ENCODE measurements at regions not wholly inside any gene's neighbourhood (a gene's known extent, or its start where the extent isn't known, plus 50 kb on each side); places are given as distances from the start of the nearest gene placed in this dataset.

DNA sequence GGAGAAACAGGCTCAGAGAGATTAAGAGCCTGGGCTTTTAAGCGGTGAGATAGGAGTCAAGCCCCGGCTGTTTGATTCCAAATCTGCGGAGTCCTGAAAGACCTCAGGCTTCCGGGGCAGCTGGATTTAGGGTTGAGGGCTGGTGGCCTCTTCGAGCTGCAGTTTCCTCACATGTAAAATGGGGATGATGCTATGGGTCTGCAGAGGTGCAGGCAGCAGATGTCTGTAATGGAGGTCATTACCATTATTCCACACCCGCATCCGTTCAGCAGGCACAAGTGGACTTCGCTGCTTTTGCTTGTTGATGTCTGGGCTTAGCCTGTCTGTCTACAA lies 175.6 kb upstream of the HS6ST1 start:
- no peaks in the 10 kb centered on the region for H3K27me3 ChIP-seq (replicated peaks; ENCODE audit: insufficient read depth, low read length)
- no peak overlapping the region for H3K4me3 ChIP-seq (ENCODE audit: low read length)
- no peak overlapping the region for H3K4me2 ChIP-seq (ENCODE audit: low read depth, low read length)
- H3K27ac ChIP-seq (ENCODE audit: low read length), result no peak overlapping the region
- no peak overlapping the region for H3K9ac ChIP-seq (ENCODE audit: low read length)
- no peaks in the 10 kb centered on the region for H3K4me1 ChIP-seq (ENCODE audit: low read length)
- no peak for DNase-seq
- no peaks in the 10 kb centered on the region for H4K20me1 ChIP-seq (ENCODE audit: insufficient read depth, low read length)
- no peaks in the 10 kb centered on the region for H3K79me2 ChIP-seq (ENCODE audit: low read length)
- no peaks in the 10 kb centered on the region for H3K36me3 ChIP-seq (replicated peaks; ENCODE audit: insufficient read depth, low read length)
- H3F3A ChIP-seq (ENCODE audit: insufficient read depth, low read length), result no peaks in the 10 kb centered on the region
- TF ChIP-seq, protein P1, sequence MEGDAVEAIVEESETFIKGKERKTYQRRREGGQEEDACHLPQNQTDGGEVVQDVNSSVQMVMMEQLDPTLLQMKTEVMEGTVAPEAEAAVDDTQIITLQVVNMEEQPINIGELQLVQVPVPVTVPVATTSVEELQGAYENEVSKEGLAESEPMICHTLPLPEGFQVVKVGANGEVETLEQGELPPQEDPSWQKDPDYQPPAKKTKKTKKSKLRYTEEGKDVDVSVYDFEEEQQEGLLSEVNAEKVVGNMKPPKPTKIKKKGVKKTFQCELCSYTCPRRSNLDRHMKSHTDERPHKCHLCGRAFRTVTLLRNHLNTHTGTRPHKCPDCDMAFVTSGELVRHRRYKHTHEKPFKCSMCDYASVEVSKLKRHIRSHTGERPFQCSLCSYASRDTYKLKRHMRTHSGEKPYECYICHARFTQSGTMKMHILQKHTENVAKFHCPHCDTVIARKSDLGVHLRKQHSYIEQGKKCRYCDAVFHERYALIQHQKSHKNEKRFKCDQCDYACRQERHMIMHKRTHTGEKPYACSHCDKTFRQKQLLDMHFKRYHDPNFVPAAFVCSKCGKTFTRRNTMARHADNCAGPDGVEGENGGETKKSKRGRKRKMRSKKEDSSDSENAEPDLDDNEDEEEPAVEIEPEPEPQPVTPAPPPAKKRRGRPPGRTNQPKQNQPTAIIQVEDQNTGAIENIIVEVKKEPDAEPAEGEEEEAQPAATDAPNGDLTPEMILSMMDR (IDR thresholded peaks at IDR 0.05; ENCODE audit: low read length), result no peak
- TF ChIP-seq EZH2 (optimal IDR thresholded peaks at IDR 0.05; ENCODE audit: low read depth, low read length) (no peak), EZH2phosphoT487 (IDR thresholded peaks at IDR 0.05; ENCODE audit: low read length) (no peak)
- no peaks in the 10 kb centered on the region for H3K9me2 ChIP-seq (replicated peaks; ENCODE audit: insufficient read depth, low read length)
- no peak overlapping the region for H2AFZ ChIP-seq (ENCODE audit: low read length)
- no peaks in the 10 kb centered on the region for H3K9me3 ChIP-seq (replicated peaks; ENCODE audit: insufficient read depth, low read length)

DNA sequence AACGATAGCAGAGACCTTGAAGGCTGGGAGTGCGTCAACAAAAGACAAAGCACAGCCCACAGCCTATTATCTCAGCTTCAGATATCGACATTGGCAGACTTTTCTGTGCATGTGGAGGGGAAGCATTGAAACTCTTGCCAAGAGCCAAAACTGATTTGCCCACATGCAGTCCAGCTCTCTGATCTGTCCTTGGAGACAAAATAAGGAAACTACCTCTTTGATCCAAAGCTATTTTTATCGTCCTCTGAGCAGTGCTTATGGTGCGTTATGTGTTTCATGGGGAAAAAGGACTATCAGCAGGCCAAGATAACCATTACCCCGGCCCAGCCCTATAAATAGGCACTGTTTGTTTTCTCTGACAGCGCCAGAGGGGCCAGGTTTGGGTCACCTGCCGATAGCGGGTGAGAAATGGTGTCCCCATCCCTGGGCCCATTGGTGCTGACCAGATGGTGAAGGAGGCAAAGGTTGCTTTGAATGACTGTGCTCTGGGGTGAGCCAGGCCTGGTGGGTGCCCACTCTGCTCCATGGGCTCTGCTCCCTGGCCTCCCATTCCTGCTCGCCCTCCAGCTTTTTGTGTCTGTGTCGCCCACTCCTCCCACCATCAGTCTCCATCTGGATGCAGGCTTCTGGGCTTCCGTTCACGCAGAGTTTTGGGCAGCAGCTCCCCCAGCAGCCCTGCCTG lies 176.1 kb upstream of the HS6ST1 start:
- no peaks in the 10 kb centered on the region for H3K36me3 ChIP-seq (replicated peaks; ENCODE audit: insufficient read depth, low read length)
- H3K27ac ChIP-seq (ENCODE audit: low read length), result no peak overlapping the region
- TF ChIP-seq EZH2 (optimal IDR thresholded peaks at IDR 0.05; ENCODE audit: low read depth, low read length) (no peak), EZH2phosphoT487 (IDR thresholded peaks at IDR 0.05; ENCODE audit: low read length) (no peak)
- TF ChIP-seq, protein P1 (IDR thresholded peaks at IDR 0.05; ENCODE audit: low read length), result no peak
- no peaks in the 10 kb centered on the region for H3K4me1 ChIP-seq (ENCODE audit: low read length)
- no peaks in the 10 kb centered on the region for H3K9me3 ChIP-seq (replicated peaks; ENCODE audit: insufficient read depth, low read length)
- H3K27me3 ChIP-seq (replicated peaks; ENCODE audit: insufficient read depth, low read length), result no peaks in the 10 kb centered on the region
- DNase-seq, result no peak
- no peak overlapping the region for H3K4me2 ChIP-seq (ENCODE audit: low read depth, low read length)
- no peaks in the 10 kb centered on the region for H3K79me2 ChIP-seq (ENCODE audit: low read length)
- H3K4me3 ChIP-seq (ENCODE audit: low read length), result no peak overlapping the region
- no peaks in the 10 kb centered on the region for H4K20me1 ChIP-seq (ENCODE audit: insufficient read depth, low read length)
- H2AFZ ChIP-seq (ENCODE audit: low read length), result no peak overlapping the region
- no peaks in the 10 kb centered on the region for H3F3A ChIP-seq (ENCODE audit: insufficient read depth, low read length)
- H3K9me2 ChIP-seq (replicated peaks; ENCODE audit: insufficient read depth, low read length), result no peaks in the 10 kb centered on the region
- H3K9ac ChIP-seq (ENCODE audit: low read length), result no peak overlapping the region

DNA sequence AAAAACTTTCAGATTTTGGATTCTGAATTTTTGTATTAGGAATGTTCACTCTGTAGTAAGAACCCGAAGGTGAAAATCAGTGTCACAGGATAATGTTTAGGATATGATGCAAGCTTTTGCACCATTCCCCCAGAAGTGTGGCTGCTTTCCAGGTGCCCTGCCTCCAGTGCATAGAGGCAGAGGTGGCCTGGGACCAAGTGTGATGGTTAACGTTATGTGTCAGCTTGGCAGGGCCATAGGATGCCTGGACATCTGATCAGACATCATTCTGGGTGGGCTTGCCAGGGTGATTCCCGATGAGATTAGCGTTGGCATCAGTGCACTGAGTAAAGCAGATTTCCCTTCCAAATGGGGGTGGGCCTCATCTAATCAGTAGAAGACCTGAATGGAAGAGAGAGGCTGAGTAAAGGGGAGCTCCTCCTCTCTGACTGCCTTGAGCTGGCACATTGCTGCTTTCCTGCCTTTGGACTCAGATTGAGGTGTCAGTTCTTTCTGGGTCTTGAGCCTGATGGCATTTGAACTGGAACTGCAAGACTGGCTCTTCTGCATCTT lies 177.4 kb upstream of the HS6ST1 start:
- no peaks in the 10 kb centered on the region for H3K79me2 ChIP-seq (ENCODE audit: low read length)
- H3K4me3 ChIP-seq (ENCODE audit: low read length), result no peak overlapping the region
- no peak overlapping the region for H3K9ac ChIP-seq (ENCODE audit: low read length)
- H3K9me3 ChIP-seq (replicated peaks; ENCODE audit: insufficient read depth, low read length), result no peaks in the 10 kb centered on the region
- H3K27me3 ChIP-seq (replicated peaks; ENCODE audit: insufficient read depth, low read length), result no peaks in the 10 kb centered on the region
- no peaks in the 10 kb centered on the region for H3K36me3 ChIP-seq (replicated peaks; ENCODE audit: insufficient read depth, low read length)
- no peak overlapping the region for H3K27ac ChIP-seq (ENCODE audit: low read length)
- H3K4me1 ChIP-seq (ENCODE audit: low read length), result no peaks in the 10 kb centered on the region
- no peaks in the 10 kb centered on the region for H4K20me1 ChIP-seq (ENCODE audit: insufficient read depth, low read length)
- H3F3A ChIP-seq (ENCODE audit: insufficient read depth, low read length), result no peaks in the 10 kb centered on the region
- TF ChIP-seq, protein P1 (IDR thresholded peaks at IDR 0.05; ENCODE audit: low read length), result no peak
- TF ChIP-seq EZH2phosphoT487 (IDR thresholded peaks at IDR 0.05; ENCODE audit: low read length) (no peak), EZH2 (optimal IDR thresholded peaks at IDR 0.05; ENCODE audit: low read depth, low read length) (no peak)
- no peak overlapping the region for H3K4me2 ChIP-seq (ENCODE audit: low read depth, low read length)
- no peak for DNase-seq
- no peaks in the 10 kb centered on the region for H3K9me2 ChIP-seq (replicated peaks; ENCODE audit: insufficient read depth, low read length)
- H2AFZ ChIP-seq (ENCODE audit: low read length), result no peak overlapping the region
